Stimulated activated naive CD8-positive, alpha-beta T cell treated with anti-CD3 and anti-CD28 coated beads, Interleukin-15, amount 100 ng/mL, for 72 hours (primary cell): ENCODE measurements at regions not wholly inside any gene's neighbourhood (a gene's known extent, or its start where the extent isn't known, plus 50 kb on each side); places are given as distances from the start of the nearest gene placed in this dataset.
A peak's percentile ranks its signal among the peaks of the same experiment; 100 is the strongest.

ENCODE experiments used
- ATAC-seq: fragments of 150-1000 bp; cut with Tn5 transposase; 2 replicates; pipeline ENCODE4 v1.10.0; 2021; ENCODE audit warnings: mild to moderate bottlenecking, moderate library complexity
- DNase-seq, 2 donors: peaks; one replicate each; pipeline ENCODE4 v3.0.0; 2021 to 2022
- H3K27ac Mint-ChIP-seq, 2 donors: one replicate each; pipeline ENCODE4 v1.8.0; 2022; ENCODE audit warnings: mild to moderate bottlenecking in 2 of 2, mixed read lengths in 2 of 2, moderate library complexity in 2 of 2
- H3K27me3 Mint-ChIP-seq: one replicate; pipeline ENCODE4 v1.8.0; 2022; ENCODE audit warnings: mixed read lengths
- H3K4me1 Mint-ChIP-seq: one replicate; pipeline ENCODE4 v1.8.0; 2022; ENCODE audit warnings: mild to moderate bottlenecking, mixed read lengths
- H3K4me3 Mint-ChIP-seq, 2 donors: one replicate each; pipeline ENCODE4 v1.8.0; 2022; ENCODE audit warnings: mild to moderate bottlenecking in 2 of 2, mixed read lengths in 2 of 2, moderate library complexity in 1 of 2
- H3K9me3 Mint-ChIP-seq, 2 donors: one replicate each; pipeline ENCODE4 v1.8.0; 2022; ENCODE audit warnings: mixed read lengths in 2 of 2

GRCh38 chr11:127898422-127899365 is 688.7 kb downstream of the ETS1 start:
- Mint-ChIP-seq H3K9me3 (no peaks in the 10 kb centered on the region), H3K27ac (no peak overlapping the region), H3K4me1 (no peaks in the 10 kb centered on the region), H3K4me3 (no peak overlapping the region), H3K27me3 (no peaks in the 10 kb centered on the region)
- no peak for DNase-seq
- peak; percentile 54 for ATAC-seq

GRCh38 chr11:127895776-127896175 is 691.6 kb downstream of the ETS1 start:
- no peak overlapping the region for H3K4me3 Mint-ChIP-seq
- no peak overlapping the region for H3K27ac Mint-ChIP-seq
- no peaks in the 10 kb centered on the region for H3K4me1 Mint-ChIP-seq
- H3K27me3 Mint-ChIP-seq, result no peaks in the 10 kb centered on the region
- DNase-seq, result no peak
- no peak for ATAC-seq
- H3K9me3 Mint-ChIP-seq, result no peaks in the 10 kb centered on the region

- H3K4me1 Mint-ChIP-seq, result no peaks in the 10 kb centered on the region
- no peaks in the 10 kb centered on the region for H3K9me3 Mint-ChIP-seq
- no peak for DNase-seq
- H3K4me3 Mint-ChIP-seq, result no peak overlapping the region
- H3K27me3 Mint-ChIP-seq, result no peaks in the 10 kb centered on the region
- H3K27ac Mint-ChIP-seq, result no peak overlapping the region
- ATAC-seq, result no peak
Observed at GRCh38 chr11:127894316-127894715, 693.0 kb downstream of the ETS1 start.

GRCh38 chr11:127890030-127890615 is 697.2 kb downstream of the ETS1 start:
- DNase-seq (no peak), ATAC-seq (no peak)
- Mint-ChIP-seq H3K27me3 (no peaks in the 10 kb centered on the region), H3K4me3 (no peak overlapping the region), H3K27ac (no peak overlapping the region), H3K9me3 (peaks cover 5 to 14% of the 10 kb centered on the region in 2 donors), H3K4me1 (no peaks in the 10 kb centered on the region)

GRCh38 chr11:127888386-127888785 is 699.0 kb downstream of the ETS1 start:
- Mint-ChIP-seq H3K27ac (no peak overlapping the region), H3K4me3 (no peak overlapping the region), H3K27me3 (no peaks in the 10 kb centered on the region), H3K9me3 (peaks cover 5 to 14% of the 10 kb centered on the region in 2 donors), H3K4me1 (no peaks in the 10 kb centered on the region)
- ATAC-seq (no peak), DNase-seq (no peak)

GRCh38 chr11:127875131-127875530 is 712.2 kb downstream of the ETS1 start:
- Mint-ChIP-seq H3K4me1 (no peaks in the 10 kb centered on the region), H3K9me3 (no peaks in the 10 kb centered on the region), H3K27me3 (peaks cover 11% of the 10 kb centered on the region), H3K4me3 (no peak overlapping the region), H3K27ac (no peak overlapping the region)
- ATAC-seq (no peak), DNase-seq (no peak)

GRCh38 chr11:127873478-127873877 is 713.9 kb downstream of the ETS1 start:
- DNase-seq (no peak), ATAC-seq (no peak)
- Mint-ChIP-seq H3K27me3 (peaks cover 6% of the 10 kb centered on the region), H3K27ac (no peak overlapping the region), H3K9me3 (no peaks in the 10 kb centered on the region), H3K4me3 (no peak overlapping the region), H3K4me1 (no peaks in the 10 kb centered on the region)

GRCh38 chr11:127866109-127866508 is 721.2 kb downstream of the ETS1 start:
- DNase-seq, result no peak
- Mint-ChIP-seq H3K9me3 (no peaks in the 10 kb centered on the region), H3K27me3 (no peaks in the 10 kb centered on the region), H3K4me1 (no peaks in the 10 kb centered on the region), H3K4me3 (no peak overlapping the region), H3K27ac (no peak overlapping the region)
- no peak for ATAC-seq

GRCh38 chr11:127864861-127865260 is 722.5 kb downstream of the ETS1 start:
- H3K4me1 Mint-ChIP-seq, result no peaks in the 10 kb centered on the region
- no peak overlapping the region for H3K27ac Mint-ChIP-seq
- H3K9me3 Mint-ChIP-seq, result no peaks in the 10 kb centered on the region
- H3K4me3 Mint-ChIP-seq, result no peak overlapping the region
- no peaks in the 10 kb centered on the region for H3K27me3 Mint-ChIP-seq
- ATAC-seq (no peak), DNase-seq (no peak)

- Mint-ChIP-seq H3K4me3 (no peak overlapping the region), H3K27ac (no peak overlapping the region), H3K4me1 (no peaks in the 10 kb centered on the region), H3K27me3 (peaks cover 7% of the 10 kb centered on the region), H3K9me3 (no peaks in the 10 kb centered on the region)
- ATAC-seq, result no peak
- DNase-seq, result no peak
Observed at GRCh38 chr11:127862406-127862805, 725.0 kb downstream of the ETS1 start.

GRCh38 chr11:127859941-127860354 is 727.4 kb downstream of the ETS1 start:
- ATAC-seq, result no peak
- DNase-seq, result no peak
- no peak overlapping the region for H3K27ac Mint-ChIP-seq
- no peaks in the 10 kb centered on the region for H3K4me1 Mint-ChIP-seq
- no peak overlapping the region for H3K4me3 Mint-ChIP-seq
- no peaks in the 10 kb centered on the region for H3K9me3 Mint-ChIP-seq
- H3K27me3 Mint-ChIP-seq, result peaks cover 17% of the 10 kb centered on the region

- Mint-ChIP-seq H3K27ac (no peak overlapping the region), H3K27me3 (peaks cover 6% of the 10 kb centered on the region), H3K4me3 (no peak overlapping the region), H3K4me1 (no peaks in the 10 kb centered on the region), H3K9me3 (no peaks in the 10 kb centered on the region)
- DNase-seq (no peak), ATAC-seq (no peak)
Observed at GRCh38 chr11:127844876-127845275, 742.5 kb downstream of the ETS1 start.

- Mint-ChIP-seq H3K9me3 (no peaks in the 10 kb centered on the region), H3K27me3 (peaks cover 6% of the 10 kb centered on the region), H3K4me1 (no peaks in the 10 kb centered on the region), H3K4me3 (no peak overlapping the region), H3K27ac (no peak overlapping the region)
- DNase-seq, result peak; percentile 42 to 49
- ATAC-seq, result peak; percentile 52
Observed at GRCh38 chr11:127843483-127844396, 743.6 kb downstream of the ETS1 start.

GRCh38 chr11:127825183-127825582 is 762.2 kb downstream of the ETS1 start:
- Mint-ChIP-seq H3K4me1 (no peaks in the 10 kb centered on the region), H3K27ac (no peak overlapping the region), H3K4me3 (no peak overlapping the region), H3K9me3 (no peaks in the 10 kb centered on the region), H3K27me3 (no peaks in the 10 kb centered on the region)
- DNase-seq (no peak), ATAC-seq (no peak)

GRCh38 chr11:127818625-127819024 is 768.7 kb downstream of the ETS1 start:
- no peak overlapping the region for H3K27ac Mint-ChIP-seq
- H3K9me3 Mint-ChIP-seq, result no peaks in the 10 kb centered on the region
- no peaks in the 10 kb centered on the region for H3K4me1 Mint-ChIP-seq
- no peak overlapping the region for H3K4me3 Mint-ChIP-seq
- no peaks in the 10 kb centered on the region for H3K27me3 Mint-ChIP-seq
- DNase-seq (no peak), ATAC-seq (no peak)

GRCh38 chr11:127816962-127817361 is 770.4 kb downstream of the ETS1 start:
- Mint-ChIP-seq H3K4me1 (no peaks in the 10 kb centered on the region), H3K27ac (no peak overlapping the region), H3K4me3 (no peak overlapping the region), H3K27me3 (no peaks in the 10 kb centered on the region), H3K9me3 (no peaks in the 10 kb centered on the region)
- no peak for ATAC-seq
- DNase-seq, result no peak
